Body of pancreas (tissue), 4 donors: ENCODE measurements at regions not wholly inside any gene's neighbourhood (a gene's known extent, or its start where the extent isn't known, plus 50 kb on each side); places are given as distances from the start of the nearest gene placed in this dataset.

Source experiments
- ATAC-seq: fragments of 150-250 bp; one replicate; pipeline ENCODE4 v1.9.1; 2016
- DNase-seq, 4 donors: peaks; one replicate each; pipeline ENCODE4 v3.0.0-alpha.2; 2019
- H3K27ac ChIP-seq, 4 donors: fragments of 200-600 bp; sonication (generic); 1 replicate in 3 of 4; 2 replicates in 1 of 4; pipeline versions ENCODE4 v1.5.1 to v1.6.1; 2016 to 2019; ENCODE audit warnings: mild to moderate bottlenecking in 1 of 4, mixed read lengths in 1 of 4, moderate library complexity in 1 of 4
- H3K27me3 ChIP-seq, 2 donors: fragments of 200-600 bp; sonication (generic); one replicate each; pipeline ENCODE4 v1.6.0; 2016; ENCODE audit warnings: mild to moderate bottlenecking in 1 of 2
- H3K36me3 ChIP-seq, 2 donors: fragments of 200-600 bp; sonication (generic); replicated peaks in 1 of 2; 2 replicates each; pipeline ENCODE4 v1.5.1; 2016; ENCODE audit warnings: low read depth in 2 of 2; ENCODE audit not compliant: insufficient read depth in 1 of 2
- H3K4me1 ChIP-seq: fragments of 200-600 bp; sonication (generic); one replicate; pipeline ENCODE4 v1.6.0; 2016
- H3K4me3 ChIP-seq, 2 donors: fragments of 200-600 bp; sonication (generic); 1 replicate in 1 of 2; 2 replicates in 1 of 2; pipeline ENCODE4 v1.5.1; 2016 to 2019
- H3K9me3 ChIP-seq, 3 donors: fragments of 200-600 bp; sonication (generic); 1 replicate in 2 of 3; 2 replicates in 1 of 3; pipeline ENCODE4 v1.5.1; 2016
- POLR2A ChIP-seq, 3 donors: fragments of 450-650 bp; IDR thresholded peaks; one replicate each; pipeline ENCODE4 v1.6.1; 2016; ENCODE audit warnings: antibody characterized with exemption in 3 of 3, mild to moderate bottlenecking in 2 of 3
- WGBS, 2 donors: methylation state at CpG; one replicate each; pipeline ENCODE4 v1.1.5; 2017; 5-methylcytosine and 5-hydroxymethylcytosine counted together
- intact Hi-C: fragments of 100-400 bp; cut with DNase I; formaldehyde crosslinking; loops from one replicate; pipeline ENCODE4 v1.15.1; 2023
- TF ChIP-seq, protein P1 (sequence below), 7 experiments: fragments of 450-650 bp in 4 of 7; fragments of 200-600 bp in 3 of 7; sonication (generic) in 3 of 7; IDR thresholded peaks; one replicate each; pipeline ENCODE4 v1.5.1; 2016 to 2019; ENCODE audit warnings: antibody characterized with exemption in 7 of 7

DNA sequence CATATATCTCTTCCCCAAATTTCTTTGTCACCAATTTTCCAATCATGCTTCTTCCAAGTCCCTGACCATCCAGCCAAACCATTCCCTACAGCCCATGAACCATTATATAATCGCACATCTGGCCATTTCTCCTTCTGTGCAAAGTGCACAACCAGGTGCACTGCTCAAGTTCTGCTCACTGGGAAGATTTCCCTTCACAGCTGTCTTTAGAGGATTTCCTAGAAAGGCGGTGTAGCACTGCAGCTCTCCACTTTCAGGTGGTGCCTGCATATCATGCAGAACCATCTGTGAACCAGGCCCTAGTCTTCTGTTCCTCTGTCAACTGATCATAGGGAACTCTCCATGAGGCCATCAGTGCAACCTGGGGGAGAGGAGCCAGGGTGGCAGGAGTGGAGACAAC, 95.0 kb upstream of the CABCOCO1 start:
- H3K4me1 ChIP-seq: no peaks in the 10 kb centered on the region
- no peak overlapping the region for H3K27ac ChIP-seq
- no peaks in the 10 kb centered on the region for H3K36me3 ChIP-seq
- DNase-seq (no peak), ATAC-seq (no peak)
- TF ChIP-seq POLR2A (IDR thresholded peaks at IDR 0.05): no peak
- TF ChIP-seq, protein P1, sequence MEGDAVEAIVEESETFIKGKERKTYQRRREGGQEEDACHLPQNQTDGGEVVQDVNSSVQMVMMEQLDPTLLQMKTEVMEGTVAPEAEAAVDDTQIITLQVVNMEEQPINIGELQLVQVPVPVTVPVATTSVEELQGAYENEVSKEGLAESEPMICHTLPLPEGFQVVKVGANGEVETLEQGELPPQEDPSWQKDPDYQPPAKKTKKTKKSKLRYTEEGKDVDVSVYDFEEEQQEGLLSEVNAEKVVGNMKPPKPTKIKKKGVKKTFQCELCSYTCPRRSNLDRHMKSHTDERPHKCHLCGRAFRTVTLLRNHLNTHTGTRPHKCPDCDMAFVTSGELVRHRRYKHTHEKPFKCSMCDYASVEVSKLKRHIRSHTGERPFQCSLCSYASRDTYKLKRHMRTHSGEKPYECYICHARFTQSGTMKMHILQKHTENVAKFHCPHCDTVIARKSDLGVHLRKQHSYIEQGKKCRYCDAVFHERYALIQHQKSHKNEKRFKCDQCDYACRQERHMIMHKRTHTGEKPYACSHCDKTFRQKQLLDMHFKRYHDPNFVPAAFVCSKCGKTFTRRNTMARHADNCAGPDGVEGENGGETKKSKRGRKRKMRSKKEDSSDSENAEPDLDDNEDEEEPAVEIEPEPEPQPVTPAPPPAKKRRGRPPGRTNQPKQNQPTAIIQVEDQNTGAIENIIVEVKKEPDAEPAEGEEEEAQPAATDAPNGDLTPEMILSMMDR (IDR thresholded peaks at IDR 0.05): no peak
- H3K27me3 ChIP-seq: no peaks in the 10 kb centered on the region
- H3K9me3 ChIP-seq: peaks cover 0 to 7% (median 0%) of the 10 kb centered on the region in 3 donors
- intact Hi-C loops: no loop called here
- no peak overlapping the region for H3K4me3 ChIP-seq
- 73 to 87% methylated on average over 2 of the region's 2 CpGs for WGBS, 2 donors

DNA sequence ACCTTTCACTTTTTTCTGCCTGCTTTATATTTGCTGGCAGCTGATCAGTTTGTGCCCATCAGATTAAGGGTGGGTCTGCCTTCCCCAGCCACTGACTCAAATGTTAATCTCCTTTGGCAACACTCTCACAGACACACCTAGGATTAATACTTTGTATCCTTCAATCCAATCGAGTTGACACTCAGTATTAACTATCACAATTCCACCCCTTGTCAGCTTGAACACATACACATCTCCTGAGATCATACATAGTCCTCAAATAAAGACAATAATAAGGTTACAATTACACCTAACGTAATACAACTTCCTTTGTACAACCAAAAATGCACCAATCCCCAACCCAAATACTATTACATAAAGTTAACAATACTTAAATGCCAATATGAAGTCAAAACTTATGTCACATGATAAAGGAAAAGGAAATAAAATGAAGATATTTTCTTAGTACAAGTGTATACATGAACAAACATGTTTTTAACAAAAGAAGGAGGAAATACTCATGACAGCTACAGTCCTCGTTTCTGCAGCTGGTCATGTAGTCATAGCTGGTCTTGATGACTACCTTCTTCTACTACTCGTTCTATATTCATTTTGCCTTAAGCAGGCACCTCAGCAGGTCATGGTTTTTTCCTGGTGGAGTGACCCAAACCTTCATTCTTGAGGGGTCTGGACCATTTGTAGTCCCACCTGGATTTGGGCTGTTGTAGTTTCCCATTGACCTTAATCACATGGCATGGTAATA, 96.7 kb upstream of the CABCOCO1 start:
- ATAC-seq (no peak), DNase-seq (no peak)
- 43 to 45% methylated on average over 4 of the region's 4 CpGs for WGBS, 2 donors
- Histone ChIP-seq H3K27me3 (no peaks in the 10 kb centered on the region), H3K4me1 (no peaks in the 10 kb centered on the region), H3K4me3 (no peak overlapping the region), H3K27ac (no peak overlapping the region), H3K9me3 (peaks cover 0 to 7% (median 0%) of the 10 kb centered on the region in 3 donors), H3K36me3 (no peaks in the 10 kb centered on the region)
- TF ChIP-seq POLR2A (IDR thresholded peaks at IDR 0.05): no peak
- TF ChIP-seq, protein P1 (IDR thresholded peaks at IDR 0.05): no peak
- intact Hi-C loops: no loop called here

DNA sequence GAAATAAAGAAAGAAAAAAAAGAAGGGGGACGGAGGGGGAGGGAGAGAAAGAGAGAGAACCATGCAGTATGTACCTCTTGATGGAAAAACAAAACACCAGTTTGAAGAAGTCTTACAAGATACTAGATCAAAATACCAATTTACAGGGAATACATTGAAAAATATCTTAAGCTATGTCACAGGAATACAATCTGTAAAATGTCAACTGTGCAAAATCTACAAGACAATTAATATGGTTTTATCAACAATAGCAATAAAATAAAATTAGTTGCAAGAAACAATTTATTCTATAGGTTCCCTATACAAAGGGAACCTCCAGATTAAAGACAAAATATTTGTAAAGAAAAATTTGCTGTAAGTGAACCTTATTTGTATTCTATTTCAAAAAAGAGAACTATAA, 98.3 kb upstream of the CABCOCO1 start:
- no peak overlapping the region for H3K4me3 ChIP-seq
- ATAC-seq (no peak), DNase-seq (no peak)
- no peak overlapping the region for H3K27ac ChIP-seq
- H3K9me3 ChIP-seq: no peaks in the 10 kb centered on the region
- H3K27me3 ChIP-seq: no peaks in the 10 kb centered on the region
- intact Hi-C loops: no loop called here
- no peaks in the 10 kb centered on the region for H3K4me1 ChIP-seq
- 60 to 70% methylated on average over 1 of the region's 1 CpG for WGBS, 2 donors
- no peaks in the 10 kb centered on the region for H3K36me3 ChIP-seq
- TF ChIP-seq, protein P1 (IDR thresholded peaks at IDR 0.05): no peak
- TF ChIP-seq POLR2A (IDR thresholded peaks at IDR 0.05): no peak

DNA sequence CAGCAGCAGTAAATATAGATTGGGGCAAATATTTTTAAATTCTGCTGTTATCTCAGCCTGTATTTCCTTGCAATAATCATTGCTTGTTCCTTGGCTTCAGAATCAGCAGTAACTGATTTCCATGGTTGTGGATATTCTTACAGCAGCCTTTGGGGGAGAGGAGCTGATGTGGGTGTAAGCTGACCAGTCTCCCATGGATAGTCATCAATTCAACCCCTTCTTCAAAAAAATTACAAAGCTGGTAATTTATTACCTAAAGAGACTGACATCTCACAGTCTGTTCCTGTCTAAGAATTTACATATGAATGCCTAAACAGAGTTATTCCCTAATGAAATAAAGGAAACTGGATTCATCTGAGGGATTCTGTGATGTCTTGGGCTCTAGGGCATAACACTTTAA, 103.1 kb upstream of the CABCOCO1 start:
- no peak for DNase-seq
- Histone ChIP-seq H3K36me3 (no peaks in the 10 kb centered on the region), H3K4me1 (no peaks in the 10 kb centered on the region), H3K9me3 (no peaks in the 10 kb centered on the region), H3K27ac (no peak overlapping the region), H3K4me3 (no peak overlapping the region), H3K27me3 (no peaks in the 10 kb centered on the region)
- intact Hi-C loops: no loop called here
- no peak for TF ChIP-seq POLR2A (IDR thresholded peaks at IDR 0.05)
- TF ChIP-seq, protein P1 (IDR thresholded peaks at IDR 0.05): no peak
- ATAC-seq: no peak

DNA sequence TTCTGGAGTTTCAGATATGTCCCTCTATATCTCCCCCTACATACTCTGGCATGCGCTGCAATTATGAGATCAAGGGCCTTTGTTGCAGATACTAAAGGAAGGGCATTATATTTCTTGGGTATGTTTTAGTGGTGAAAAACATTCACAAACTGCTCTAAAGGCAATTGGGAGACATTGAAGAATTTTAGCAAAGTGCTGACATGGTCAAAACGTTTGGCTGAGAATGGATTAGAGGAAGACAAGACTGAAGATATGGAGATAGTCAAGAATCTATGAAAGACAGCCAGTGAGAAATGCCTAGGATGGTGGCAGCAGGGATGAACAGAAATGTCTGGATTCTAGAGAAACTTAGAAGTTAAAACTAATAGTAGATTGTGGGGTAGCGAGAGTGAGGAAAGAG, 104.5 kb upstream of the CABCOCO1 start:
- no peak overlapping the region for H3K4me3 ChIP-seq
- H3K27ac ChIP-seq: no peak overlapping the region
- H3K27me3 ChIP-seq: no peaks in the 10 kb centered on the region
- intact Hi-C loops: no loop called here
- 66 to 70% methylated on average over 3 of the region's 3 CpGs for WGBS, 2 donors
- TF ChIP-seq, protein P1 (IDR thresholded peaks at IDR 0.05): no peak
- no peak for TF ChIP-seq POLR2A (IDR thresholded peaks at IDR 0.05)
- ATAC-seq (no peak), DNase-seq (no peak)
- no peaks in the 10 kb centered on the region for H3K9me3 ChIP-seq
- no peaks in the 10 kb centered on the region for H3K4me1 ChIP-seq
- H3K36me3 ChIP-seq: no peaks in the 10 kb centered on the region
